ENCODE measurements at regions not wholly inside any gene's neighbourhood (a gene's known extent, or its start where the extent isn't known, plus 50 kb on each side); places are given as distances from the start of the nearest gene placed in this dataset.
"Not testable (repeated sequence)": the region's sequence is repeated elsewhere in the genome, so short reads cannot be mapped to it uniquely, and the experiment has no call there.

DNA sequence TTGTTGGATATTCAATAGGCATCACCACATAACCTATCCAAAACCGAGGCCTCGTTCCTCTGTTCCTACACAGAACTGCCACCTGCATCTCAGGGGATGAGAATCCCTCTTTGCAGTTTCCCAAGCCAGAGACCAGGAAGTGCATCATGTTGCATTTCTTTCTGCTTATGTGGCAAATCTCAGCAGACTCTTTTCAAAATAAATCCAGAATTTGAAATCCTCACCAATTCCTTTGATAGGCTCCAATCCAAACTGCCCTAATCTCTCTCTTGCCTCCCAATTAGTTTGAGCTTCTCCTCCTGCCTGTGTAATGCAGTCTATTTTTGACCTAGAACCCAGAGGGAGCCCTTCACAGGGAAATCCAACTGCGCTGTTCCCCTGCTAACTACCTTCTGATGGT, 215.5 kb downstream of the RNF144A start:
- DNase-seq (ENCODE audit: low spot score), result no peak
- no peak for ATAC-seq
- intact Hi-C loops (cut with DNase I), result no loop called here

DNA sequence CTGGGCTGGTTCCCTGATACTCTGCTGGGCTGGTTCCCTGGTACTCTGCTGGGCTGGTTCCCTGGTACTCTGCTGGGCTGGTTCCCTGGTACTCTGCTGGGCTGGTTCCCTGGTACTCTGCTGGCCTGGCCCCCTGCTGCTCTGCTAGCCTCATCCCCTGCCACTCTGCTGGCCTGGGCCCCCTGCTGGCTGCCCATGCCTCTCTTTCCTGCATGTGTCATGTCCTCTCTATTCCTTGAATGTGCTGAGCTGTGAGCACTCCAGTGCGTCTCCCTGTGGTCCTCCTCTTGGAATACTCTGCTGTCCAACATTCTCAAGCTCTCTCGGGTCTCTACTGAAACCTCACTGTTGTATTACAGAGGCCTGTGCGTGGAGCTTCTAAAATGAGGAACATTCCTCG, 216.3 kb downstream of the RNF144A start:
- no peak for ATAC-seq
- intact Hi-C loops (cut with DNase I), result no loop called here
- DNase-seq (ENCODE audit: low spot score), result no peak

DNA sequence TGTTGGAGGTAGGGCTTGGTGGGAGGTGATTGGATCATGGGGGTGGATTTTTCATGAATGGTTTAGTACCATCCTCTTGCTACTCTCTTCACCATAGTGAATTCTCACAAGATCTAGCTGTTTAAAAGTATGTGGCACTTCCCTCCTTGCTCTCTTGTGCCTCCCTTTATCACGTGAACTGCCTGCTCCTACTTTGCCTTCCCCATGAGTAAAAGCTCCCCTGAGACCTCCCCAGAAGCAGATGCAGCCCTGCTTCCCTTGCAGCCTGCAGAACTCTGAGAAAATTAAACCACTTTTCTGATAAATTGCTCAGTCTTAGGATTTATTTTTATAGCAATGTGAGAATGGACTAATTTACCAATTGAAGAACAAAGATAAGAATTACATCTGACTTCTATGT, 223.1 kb downstream of the RNF144A start:
- ATAC-seq (no peak), DNase-seq (ENCODE audit: low spot score) (no peak)
- intact Hi-C loops (cut with DNase I), result no loop called here

DNA sequence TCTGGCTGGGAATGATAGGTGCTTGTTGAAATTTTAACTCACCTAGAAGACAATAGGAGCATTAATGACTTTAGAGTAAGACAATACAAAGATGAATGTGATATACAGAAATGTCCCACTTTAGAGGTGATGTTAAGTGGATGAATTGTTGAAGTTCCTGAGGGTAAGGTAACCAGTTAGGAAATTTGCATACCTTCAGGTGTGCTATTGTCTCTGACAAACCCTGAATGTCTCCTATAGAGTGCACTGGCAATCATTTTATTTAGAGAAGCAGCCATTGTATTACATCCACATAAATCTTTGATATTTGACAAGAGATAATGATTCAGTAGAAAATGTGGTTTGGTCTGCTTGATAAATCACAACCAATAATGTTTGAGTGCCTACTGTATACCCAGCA, 228.5 kb downstream of the RNF144A start:
- intact Hi-C loops (cut with DNase I), result no loop called here
- ATAC-seq, result no peak
- no peak for DNase-seq (ENCODE audit: low spot score)

DNA sequence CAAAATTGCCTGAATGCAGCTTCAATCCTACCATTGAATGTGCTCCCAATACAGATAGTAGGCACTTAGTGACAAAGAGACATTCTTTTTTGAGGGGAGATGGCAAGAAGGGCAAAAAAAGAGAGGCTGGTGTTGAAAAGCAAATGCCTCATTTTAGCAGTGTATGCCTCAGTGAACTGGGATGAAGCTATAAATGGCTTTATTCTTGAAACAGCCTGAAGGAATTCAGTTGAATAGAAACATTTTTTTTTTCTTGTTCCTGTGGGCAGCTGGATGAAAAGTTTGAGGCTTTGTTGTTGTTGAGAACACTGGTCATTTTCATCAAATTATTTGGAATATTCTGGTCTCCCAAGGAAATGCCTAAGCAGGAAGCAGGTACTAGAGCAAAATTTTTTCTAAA, 228.9 kb downstream of the RNF144A start:
- DNase-seq (ENCODE audit: low spot score) (no peak), ATAC-seq (no peak)
- intact Hi-C loops (cut with DNase I), result no loop called here

DNA sequence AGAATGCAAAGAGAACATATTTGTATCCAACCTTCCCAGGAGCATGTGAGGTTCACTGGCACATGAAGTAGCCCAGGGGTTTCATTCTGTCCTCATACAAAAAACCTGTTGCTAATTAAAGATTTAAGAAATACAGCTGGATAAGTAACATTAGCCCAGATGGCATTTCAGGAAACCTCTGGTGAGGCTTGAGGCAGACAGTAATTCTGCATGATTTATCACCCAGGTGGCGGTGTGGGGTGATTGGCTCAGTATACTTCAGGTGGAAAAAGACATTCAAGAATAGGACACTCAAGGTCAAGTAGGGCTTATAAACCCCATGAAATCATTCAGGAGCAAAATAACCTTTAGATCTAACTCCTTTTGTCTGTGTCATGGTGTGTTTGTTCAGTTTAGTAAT, 237.4 kb downstream of the RNF144A start:
- DNase-seq (ENCODE audit: low spot score), result no peak
- intact Hi-C loops (cut with DNase I), result no loop called here
- ATAC-seq, result no peak

DNA sequence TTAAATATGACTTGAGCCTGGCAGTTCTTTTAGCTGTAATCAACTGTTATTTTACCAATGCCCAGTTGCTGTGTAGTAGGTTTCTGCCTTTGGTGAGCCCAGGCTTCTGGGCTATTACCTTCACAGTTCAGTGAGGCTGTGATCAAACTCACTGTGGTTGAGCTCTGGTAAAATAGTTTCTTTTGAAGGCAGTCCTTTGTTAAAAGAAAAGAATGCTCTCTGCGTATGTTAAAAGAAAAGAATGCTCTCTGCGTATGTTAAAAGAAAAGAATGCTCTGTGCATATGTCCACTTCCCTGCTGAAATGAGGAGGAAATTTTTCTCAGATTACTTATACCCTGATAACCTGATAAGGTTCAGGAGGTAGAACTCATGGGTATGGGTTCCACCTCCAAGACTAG, 244.3 kb downstream of the RNF144A start:
- intact Hi-C loops (cut with DNase I), result no loop called here
- ATAC-seq, result no peak
- DNase-seq (ENCODE audit: low spot score), result no peak

DNA sequence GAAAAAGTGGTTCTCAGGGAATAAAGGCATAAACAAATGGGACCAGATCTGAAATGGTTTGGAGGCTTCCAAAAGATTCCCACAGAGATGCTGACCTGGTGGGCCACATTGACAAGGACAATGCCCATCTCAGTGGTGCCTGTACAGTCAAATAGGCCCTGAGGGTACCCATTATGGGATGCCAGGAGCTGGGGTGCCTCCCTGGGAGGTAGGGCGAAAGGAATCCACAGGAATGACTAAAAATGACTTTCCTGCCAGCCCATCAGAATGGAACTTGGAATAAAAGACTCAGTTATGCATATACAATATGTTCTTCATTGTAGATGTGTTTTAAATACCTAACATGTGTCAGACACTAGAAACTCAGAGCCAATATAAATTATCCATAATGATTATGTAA, 248.5 kb downstream of the RNF144A start:
- intact Hi-C loops (cut with DNase I), result no loop called here
- ATAC-seq (no peak), DNase-seq (ENCODE audit: low spot score) (no peak)

DNA sequence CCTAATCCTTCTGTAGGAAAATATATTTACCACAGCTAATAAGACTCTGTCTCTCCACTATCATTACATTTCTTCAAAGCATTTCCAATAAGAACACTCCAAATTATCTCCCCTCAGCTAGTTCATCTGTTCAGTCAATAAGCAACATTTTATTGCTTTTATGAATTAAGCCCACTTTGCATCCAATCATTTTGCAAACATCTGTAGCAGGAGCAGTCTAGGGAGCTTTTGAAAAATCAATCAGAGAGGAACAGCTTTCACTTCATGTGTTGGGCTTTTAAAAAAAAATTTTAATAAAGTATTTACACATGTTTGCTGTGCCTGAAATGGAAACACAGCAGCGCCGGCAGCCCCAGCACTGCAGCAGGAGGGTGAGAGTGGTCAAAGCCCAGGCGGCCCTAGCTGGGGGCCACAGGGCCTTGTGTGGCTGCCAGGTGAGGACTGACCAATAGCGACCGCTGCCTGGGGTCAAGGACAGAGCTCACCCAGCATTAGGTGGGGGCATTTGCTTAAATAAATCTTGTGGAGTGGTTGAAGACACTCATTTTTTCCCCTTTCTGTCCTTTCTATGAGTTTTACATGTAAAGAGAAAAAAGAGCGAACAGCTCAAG, 250.7 kb downstream of the RNF144A start:
- intact Hi-C loops (cut with DNase I), result no loop called here
- no peak for ATAC-seq
- no peak for DNase-seq (ENCODE audit: low spot score)

DNA sequence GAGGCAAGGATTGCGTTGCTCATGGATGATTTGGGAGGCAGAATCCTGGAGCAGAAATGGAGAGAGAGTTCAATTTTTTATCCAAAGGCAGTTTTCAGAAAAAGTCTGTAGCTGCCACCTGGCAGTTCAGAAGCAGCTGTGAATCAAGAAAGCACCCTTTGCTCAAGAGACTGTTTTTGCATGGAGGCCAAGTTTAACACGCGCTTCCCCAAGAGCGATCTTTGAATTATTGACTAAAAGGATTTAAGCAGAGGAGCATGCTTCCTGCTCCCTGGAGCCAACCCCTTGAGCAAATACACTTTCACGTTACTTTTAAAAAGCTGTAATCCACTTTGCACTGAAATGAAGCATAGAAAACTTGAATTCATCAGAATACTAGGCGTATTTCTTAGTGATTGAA, 252.4 kb downstream of the RNF144A start:
- DNase-seq (ENCODE audit: low spot score) (no peak), ATAC-seq (no peak)
- intact Hi-C loops (cut with DNase I), result no loop called here

DNA sequence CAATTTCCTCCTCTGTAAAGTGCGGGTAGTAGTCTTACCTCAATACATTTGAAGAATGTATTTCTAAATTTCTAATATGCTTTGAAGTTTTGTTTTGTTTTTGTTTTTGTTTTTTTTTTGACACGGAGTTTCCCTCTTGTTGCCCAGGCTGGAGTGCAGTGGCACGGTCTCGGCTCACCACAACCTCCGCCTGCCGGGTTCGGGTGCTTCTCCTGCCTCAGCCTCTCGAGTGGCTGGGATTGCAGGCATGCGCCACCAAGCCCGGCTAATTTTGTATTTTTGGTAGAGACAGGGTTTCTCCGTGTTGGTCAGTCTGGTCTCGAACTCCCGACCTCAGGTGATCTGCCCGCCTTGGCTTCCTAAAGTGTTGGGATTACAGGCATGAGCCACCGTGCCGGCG, 261.8 kb downstream of the RNF144A start:
- ATAC-seq; intact Hi-C loops (cut with DNase I); DNase-seq (ENCODE audit: low spot score): not testable (repeated sequence)

DNA sequence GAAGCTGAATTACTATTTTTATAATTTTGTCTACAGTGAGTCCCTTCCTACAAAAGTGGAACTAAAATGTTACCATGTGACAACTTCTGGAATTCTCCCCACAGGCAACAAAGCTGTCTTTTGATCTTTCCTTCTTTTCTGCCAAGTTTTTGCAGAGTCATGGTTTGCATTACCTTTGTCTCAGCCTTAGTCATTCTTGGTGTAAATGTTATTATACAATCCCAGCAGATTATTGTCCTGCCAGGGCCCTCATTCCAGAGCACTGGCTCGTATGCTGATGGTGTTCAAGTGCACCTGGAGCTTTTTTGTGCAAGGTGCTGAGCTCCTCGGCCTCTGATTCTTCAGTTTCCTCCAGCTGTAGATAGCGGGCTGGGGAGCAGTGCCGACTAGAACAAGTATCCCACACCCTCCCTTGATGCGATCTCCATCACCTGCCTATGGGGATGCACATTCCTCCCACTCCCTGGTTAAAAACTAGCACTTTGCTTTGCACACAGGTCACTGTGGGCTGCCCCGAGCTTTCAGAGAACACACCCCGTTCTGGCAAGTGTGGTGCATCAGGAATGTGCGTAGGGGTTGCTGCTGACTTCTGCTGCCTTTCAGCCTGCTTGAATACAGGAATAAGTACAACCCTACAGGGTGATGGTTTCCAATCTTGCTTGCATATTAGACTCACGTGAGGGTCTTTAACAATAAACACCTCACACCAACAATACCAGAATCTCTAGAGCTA, 263.6 kb downstream of the RNF144A start:
- DNase-seq (ENCODE audit: low spot score) (no peak), ATAC-seq (peak; percentile 50)
- intact Hi-C loops (cut with DNase I), result no loop called here

DNA sequence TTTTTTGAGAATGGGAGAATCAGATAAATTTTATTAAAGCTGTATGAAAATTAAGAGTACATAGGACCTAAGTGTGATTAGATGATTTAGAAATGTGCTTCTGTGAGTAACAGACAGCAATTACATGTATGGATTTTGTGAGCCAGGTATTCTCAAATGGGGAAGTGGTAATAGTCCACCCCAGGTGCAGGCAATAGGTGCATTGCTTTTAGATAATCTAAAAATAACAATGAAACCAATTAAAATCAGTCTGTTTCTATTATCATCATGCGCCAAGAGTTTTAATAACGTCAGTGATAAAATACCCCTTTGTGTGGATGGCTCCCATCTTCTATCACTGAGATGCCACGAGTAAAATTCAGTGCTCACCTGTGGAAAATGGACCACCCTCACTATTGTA, 265.3 kb downstream of the RNF144A start:
- ATAC-seq (no peak), DNase-seq (ENCODE audit: low spot score) (no peak)
- intact Hi-C loops (cut with DNase I), result no loop called here

DNA sequence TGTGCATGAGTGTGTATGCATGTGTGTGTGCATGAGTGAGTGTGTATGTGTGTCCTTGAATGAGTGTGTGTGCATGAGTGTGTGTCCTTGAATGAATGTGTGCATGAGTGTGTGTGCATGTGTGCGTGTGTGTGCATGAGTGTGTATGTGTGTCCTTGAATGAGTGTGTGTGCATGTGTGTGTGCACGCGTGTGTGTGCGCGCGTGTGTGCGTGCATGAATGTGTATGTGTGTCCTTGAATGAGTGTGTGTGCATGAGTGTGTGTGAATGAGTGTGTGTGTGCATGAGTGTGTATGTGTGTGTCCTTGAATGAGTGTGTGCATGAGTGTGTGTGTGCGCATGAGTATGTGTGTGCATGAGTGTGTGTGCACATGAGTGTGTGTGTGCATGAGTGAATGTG, 271.9 kb downstream of the RNF144A start:
- intact Hi-C loops (cut with DNase I), result no loop called here
- no peak for DNase-seq (ENCODE audit: low spot score)

DNA sequence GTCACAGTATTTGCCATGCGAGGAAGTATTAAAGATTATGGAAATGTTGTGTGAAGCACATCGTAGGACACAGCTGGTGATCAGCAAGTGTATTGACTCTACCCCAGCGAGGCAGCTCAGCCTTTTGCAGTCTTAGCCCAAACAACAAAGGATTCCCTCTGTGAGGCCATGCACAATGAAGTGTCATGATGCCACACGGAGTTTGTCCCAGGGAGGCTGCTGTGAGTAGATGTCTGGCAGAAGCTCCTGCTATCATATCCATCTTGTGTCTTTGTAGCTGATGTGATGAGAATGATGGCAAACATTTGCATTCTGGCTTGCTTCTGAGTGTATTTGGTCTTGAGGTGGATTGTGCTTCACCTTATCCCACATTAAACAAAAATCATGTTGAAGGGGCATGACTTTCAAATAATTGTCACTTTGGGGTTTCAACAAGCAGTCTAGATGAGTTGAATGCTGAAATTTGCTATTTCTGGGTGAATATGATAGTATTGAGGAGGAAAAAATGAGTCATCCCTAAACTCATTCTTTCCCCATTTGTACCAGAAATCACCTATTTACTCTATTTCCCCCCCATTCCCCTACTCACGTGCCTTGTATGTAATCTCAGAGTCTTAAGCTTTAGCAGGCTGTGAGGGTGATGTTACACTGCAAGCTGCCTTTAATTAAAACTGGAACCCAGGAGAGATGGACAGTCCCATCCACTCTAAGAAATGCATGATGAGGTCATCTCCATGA, 273.5 kb downstream of the RNF144A start:
- intact Hi-C loops (cut with DNase I), result no loop called here
- ATAC-seq, result no peak
- DNase-seq (ENCODE audit: low spot score), result no peak

More for the DNA sequence above, 271.9 kb downstream of the RNF144A start:
- ATAC-seq, result no peak

DNA sequence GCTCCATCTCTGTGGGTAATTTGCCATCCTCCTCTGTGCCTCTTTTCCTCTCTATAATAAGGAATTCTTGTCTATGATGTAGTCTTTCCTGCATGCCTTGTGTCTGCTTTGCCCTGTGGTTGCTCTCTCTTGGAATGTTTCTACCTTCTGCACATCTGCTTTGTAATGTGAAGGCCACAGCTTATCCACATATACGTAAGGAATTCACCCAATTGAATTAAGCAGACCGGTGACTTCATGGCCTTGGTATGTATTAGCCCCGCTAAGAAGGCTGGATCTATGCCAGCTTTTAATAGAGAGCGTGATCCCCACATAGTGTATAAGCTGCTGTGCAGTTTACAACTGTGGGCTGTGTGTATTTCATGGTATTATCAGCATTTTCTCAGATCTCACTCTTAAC, 274.7 kb downstream of the RNF144A start:
- ATAC-seq, result no peak
- intact Hi-C loops (cut with DNase I), result no loop called here
- DNase-seq (ENCODE audit: low spot score), result no peak

DNA sequence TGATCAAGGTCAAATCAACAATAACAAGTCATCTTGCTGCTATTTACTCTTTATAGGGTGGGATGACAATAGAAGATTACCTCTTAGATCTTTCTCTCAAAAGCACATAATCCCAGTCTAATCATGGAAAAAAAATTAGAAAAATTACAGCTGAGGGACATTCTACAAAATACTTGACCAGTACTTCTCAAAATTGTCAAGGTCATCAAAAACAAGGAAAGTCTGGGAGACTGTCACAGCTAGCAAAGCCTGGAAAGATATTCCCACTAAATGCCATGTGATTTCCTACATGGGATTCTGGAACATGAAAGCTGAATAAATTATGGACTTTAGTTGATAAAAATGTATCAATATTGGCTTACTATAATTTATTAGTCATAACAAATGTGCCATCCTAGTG, 276.2 kb downstream of the RNF144A start:
- no peak for DNase-seq (ENCODE audit: low spot score)
- intact Hi-C loops (cut with DNase I), result no loop called here
- no peak for ATAC-seq

DNA sequence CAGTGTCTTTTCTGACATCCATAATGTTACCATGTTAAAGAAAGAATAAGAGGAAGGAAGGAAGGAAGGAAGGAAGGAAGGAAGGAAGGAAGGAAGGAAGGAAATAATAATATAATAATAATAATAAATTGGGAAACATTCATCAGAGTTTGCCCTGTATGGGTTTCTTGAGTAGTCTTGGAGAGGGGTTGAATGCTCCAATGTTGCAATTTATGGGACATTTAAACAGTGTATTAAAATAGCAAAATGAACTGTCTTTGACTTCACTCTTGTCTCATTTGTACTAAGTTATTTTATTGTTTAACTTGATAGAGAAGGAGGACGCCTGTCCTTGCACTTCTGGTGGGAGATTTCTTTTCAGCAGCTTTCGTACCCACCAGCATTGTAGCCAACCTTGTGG, 277.7 kb downstream of the RNF144A start:
- DNase-seq (ENCODE audit: low spot score) (no peak), ATAC-seq (no peak)
- intact Hi-C loops (cut with DNase I), result no loop called here

DNA sequence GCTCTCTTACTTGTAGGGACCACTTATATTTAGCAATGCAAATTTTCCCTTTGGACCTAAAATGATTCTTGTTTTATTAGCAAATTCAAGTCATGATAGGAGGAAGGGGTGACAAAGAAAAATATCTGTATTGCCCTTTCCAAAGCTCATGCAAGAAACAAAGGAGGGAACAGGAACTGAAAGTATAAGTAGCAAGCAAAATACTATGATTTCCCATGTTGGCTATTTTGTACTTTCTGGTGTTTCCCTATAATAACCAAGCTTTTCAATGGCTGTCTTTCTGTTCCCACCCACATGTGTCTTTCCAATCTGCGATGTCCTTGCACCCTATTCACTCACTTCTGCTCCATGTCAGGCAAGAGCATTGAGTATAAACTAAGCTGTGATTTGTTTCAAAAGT, 279.7 kb downstream of the RNF144A start:
- no peak for ATAC-seq
- no peak for DNase-seq (ENCODE audit: low spot score)
- intact Hi-C loops (cut with DNase I), result no loop called here

DNA sequence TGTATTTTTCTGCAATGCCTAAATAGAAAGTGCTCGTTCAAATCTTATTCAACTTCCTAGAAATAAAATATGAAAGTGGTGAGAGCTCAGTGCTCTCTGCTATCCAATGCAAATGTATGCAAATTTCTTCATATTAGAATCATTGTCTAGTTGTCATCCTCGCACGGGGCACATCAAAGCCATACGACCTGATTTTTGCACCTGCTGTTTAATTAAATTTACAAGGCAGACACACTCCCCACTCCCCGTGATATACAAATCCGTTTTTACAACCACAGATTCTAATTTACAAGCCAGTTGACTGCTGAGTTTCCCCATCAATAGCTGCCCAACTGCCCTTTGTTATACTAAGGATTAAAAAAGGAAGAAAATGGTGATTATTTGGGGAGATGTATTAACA, 284.6 kb downstream of the RNF144A start:
- intact Hi-C loops (cut with DNase I), result no loop called here
- DNase-seq (ENCODE audit: low spot score) (no peak), ATAC-seq (no peak)
